ENCODE measurements at regions not wholly inside any gene's neighbourhood (a gene's known extent, or its start where the extent isn't known, plus 50 kb on each side); places are given as distances from the start of the nearest gene placed in this dataset.

DNA sequence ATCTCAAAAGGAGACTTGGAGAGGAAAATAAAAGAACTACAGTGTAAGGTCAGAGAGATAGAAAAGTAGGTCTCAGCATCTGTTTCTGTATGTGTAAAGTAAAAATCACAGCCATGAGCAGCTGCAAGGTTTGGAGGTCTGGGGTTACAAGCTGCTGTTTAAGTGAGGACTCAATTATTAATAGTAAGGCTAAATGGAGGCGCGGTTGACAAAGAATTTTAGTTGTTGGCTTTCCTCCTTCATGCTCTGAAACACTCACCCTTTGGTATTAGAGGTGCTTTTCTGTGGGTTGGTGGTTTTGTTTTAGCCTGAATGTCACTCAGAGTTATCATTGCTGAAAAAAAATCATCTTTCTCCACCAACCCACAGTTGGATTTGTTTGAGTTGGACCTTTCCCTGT, 59.8 kb upstream of the HAO2 start:
- no peak for DNase-seq (ENCODE audit: low read depth in 1 of 2, low spot score in 1 of 2)
- no peak for TF ChIP-seq GABPA (IDR thresholded peaks at IDR 0.05; ENCODE audit: low read depth)
- TF ChIP-seq, protein P1, sequence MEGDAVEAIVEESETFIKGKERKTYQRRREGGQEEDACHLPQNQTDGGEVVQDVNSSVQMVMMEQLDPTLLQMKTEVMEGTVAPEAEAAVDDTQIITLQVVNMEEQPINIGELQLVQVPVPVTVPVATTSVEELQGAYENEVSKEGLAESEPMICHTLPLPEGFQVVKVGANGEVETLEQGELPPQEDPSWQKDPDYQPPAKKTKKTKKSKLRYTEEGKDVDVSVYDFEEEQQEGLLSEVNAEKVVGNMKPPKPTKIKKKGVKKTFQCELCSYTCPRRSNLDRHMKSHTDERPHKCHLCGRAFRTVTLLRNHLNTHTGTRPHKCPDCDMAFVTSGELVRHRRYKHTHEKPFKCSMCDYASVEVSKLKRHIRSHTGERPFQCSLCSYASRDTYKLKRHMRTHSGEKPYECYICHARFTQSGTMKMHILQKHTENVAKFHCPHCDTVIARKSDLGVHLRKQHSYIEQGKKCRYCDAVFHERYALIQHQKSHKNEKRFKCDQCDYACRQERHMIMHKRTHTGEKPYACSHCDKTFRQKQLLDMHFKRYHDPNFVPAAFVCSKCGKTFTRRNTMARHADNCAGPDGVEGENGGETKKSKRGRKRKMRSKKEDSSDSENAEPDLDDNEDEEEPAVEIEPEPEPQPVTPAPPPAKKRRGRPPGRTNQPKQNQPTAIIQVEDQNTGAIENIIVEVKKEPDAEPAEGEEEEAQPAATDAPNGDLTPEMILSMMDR (IDR thresholded peaks at IDR 0.05; ENCODE audit: insufficient read depth, low read length) = no peak
- TF ChIP-seq, protein P2, sequence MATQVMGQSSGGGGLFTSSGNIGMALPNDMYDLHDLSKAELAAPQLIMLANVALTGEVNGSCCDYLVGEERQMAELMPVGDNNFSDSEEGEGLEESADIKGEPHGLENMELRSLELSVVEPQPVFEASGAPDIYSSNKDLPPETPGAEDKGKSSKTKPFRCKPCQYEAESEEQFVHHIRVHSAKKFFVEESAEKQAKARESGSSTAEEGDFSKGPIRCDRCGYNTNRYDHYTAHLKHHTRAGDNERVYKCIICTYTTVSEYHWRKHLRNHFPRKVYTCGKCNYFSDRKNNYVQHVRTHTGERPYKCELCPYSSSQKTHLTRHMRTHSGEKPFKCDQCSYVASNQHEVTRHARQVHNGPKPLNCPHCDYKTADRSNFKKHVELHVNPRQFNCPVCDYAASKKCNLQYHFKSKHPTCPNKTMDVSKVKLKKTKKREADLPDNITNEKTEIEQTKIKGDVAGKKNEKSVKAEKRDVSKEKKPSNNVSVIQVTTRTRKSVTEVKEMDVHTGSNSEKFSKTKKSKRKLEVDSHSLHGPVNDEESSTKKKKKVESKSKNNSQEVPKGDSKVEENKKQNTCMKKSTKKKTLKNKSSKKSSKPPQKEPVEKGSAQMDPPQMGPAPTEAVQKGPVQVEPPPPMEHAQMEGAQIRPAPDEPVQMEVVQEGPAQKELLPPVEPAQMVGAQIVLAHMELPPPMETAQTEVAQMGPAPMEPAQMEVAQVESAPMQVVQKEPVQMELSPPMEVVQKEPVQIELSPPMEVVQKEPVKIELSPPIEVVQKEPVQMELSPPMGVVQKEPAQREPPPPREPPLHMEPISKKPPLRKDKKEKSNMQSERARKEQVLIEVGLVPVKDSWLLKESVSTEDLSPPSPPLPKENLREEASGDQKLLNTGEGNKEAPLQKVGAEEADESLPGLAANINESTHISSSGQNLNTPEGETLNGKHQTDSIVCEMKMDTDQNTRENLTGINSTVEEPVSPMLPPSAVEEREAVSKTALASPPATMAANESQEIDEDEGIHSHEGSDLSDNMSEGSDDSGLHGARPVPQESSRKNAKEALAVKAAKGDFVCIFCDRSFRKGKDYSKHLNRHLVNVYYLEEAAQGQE (IDR thresholded peaks at IDR 0.05; ENCODE audit: insufficient replicate concordance, low read depth) = no peak
- no peak for TF ChIP-seq POLR2AphosphoS5 (IDR thresholded peaks at IDR 0.05; ENCODE audit: low read depth)
- TF ChIP-seq SPI1 (IDR thresholded peaks at IDR 0.05; ENCODE audit: borderline replicate concordance, low read depth) = no peak
- Histone ChIP-seq H3K27me3 (ENCODE audit: insufficient read depth, poor library complexity, severe bottlenecking) (no peaks in the 10 kb centered on the region), H3K4me3 (replicated peaks; ENCODE audit: insufficient read depth, low read length) (no peak overlapping the region), H3K27ac (replicated peaks) (no peak overlapping the region)

DNA sequence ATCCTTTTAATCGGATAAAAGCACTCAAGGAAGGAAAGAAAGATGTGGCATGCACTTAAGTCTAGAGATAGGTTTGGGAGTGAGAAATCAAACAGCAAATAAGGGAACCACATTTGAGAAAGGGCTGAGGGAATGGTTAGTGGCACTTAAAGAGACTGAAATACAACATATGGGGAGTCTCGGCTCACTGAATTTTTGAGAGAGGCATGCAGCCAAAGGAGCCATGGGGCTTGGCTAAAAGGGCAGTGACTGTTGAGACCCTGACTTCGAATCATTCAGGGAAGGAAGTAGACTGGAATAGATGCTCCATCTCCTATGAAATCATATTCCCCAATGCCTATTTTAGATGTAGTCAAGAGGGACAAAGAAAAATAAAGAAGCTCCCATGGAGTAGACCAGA, 58.3 kb upstream of the HAO2 start:
- Histone ChIP-seq H3K27ac (replicated peaks) (no peak overlapping the region), H3K4me3 (replicated peaks; ENCODE audit: insufficient read depth, low read length) (no peak overlapping the region), H3K27me3 (ENCODE audit: insufficient read depth, poor library complexity, severe bottlenecking) (no peaks in the 10 kb centered on the region)
- no peak for DNase-seq (ENCODE audit: low read depth in 1 of 2, low spot score in 1 of 2)
- TF ChIP-seq POLR2AphosphoS5 (IDR thresholded peaks at IDR 0.05; ENCODE audit: low read depth) (no peak), GABPA (IDR thresholded peaks at IDR 0.05; ENCODE audit: low read depth) (no peak), SPI1 (IDR thresholded peaks at IDR 0.05; ENCODE audit: borderline replicate concordance, low read depth) (no peak)
- TF ChIP-seq, protein P2 (IDR thresholded peaks at IDR 0.05; ENCODE audit: insufficient replicate concordance, low read depth) = no peak
- TF ChIP-seq, protein P1 (IDR thresholded peaks at IDR 0.05; ENCODE audit: insufficient read depth, low read length) = no peak

DNA sequence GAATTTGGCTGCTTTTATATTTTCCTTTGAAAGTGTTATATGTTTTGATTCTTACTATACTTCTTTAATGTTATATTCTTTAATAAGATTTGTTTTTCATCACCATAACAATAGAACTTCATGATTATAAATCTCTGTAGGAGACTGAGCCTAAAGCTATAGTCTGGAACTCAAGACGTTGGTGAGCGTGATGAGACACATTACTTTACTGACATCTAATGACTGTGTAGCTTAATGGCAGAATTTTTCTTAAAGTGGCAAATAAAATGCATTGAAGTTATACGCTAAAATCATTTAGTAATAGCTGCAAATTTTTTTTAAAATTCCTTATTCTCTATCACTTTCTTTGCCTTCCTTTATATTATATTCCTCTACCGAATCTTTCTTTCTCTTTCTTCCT, 56.1 kb upstream of the HAO2 start:
- no peak for TF ChIP-seq GABPA (IDR thresholded peaks at IDR 0.05; ENCODE audit: low read depth)
- TF ChIP-seq POLR2AphosphoS5 (IDR thresholded peaks at IDR 0.05; ENCODE audit: low read depth) = no peak
- TF ChIP-seq SPI1 (IDR thresholded peaks at IDR 0.05; ENCODE audit: borderline replicate concordance, low read depth) = no peak
- TF ChIP-seq, protein P1 (IDR thresholded peaks at IDR 0.05; ENCODE audit: insufficient read depth, low read length) = no peak
- TF ChIP-seq, protein P2 (IDR thresholded peaks at IDR 0.05; ENCODE audit: insufficient replicate concordance, low read depth) = no peak
- H3K27me3 ChIP-seq (ENCODE audit: insufficient read depth, poor library complexity, severe bottlenecking) = no peaks in the 10 kb centered on the region
- no peak for DNase-seq (ENCODE audit: low read depth in 1 of 2, low spot score in 1 of 2)
- H3K27ac ChIP-seq (replicated peaks) = no peak overlapping the region
- H3K4me3 ChIP-seq (replicated peaks; ENCODE audit: insufficient read depth, low read length) = no peak overlapping the region

Measured in HL-60 (cell line).